Osteoblast (primary cell): ENCODE measurements at regions not wholly inside any gene's neighbourhood (a gene's known extent, or its start where the extent isn't known, plus 50 kb on each side); places are given as distances from the start of the nearest gene placed in this dataset.
A peak's percentile ranks its signal among the peaks of the same experiment; 100 is the strongest.

Experiments used
- DNase-seq: peaks from one replicate; pipeline ENCODE4 v3.0.0; 2011; ENCODE audit warnings: low spot score, mixed read lengths; ENCODE audit not compliant: insufficient read length; ENCODE audit errors: missing footprints
- H2AFZ ChIP-seq: 2 replicates; pipeline ENCODE4 v1.6.0; 2011; ENCODE audit warnings: mild to moderate bottlenecking, low read length
- H3K27ac ChIP-seq: 2 replicates; pipeline ENCODE4 v1.5.1; 2011; ENCODE audit warnings: mild to moderate bottlenecking, low read depth, low read length, moderate library complexity
- H3K27me3 ChIP-seq: 2 replicates; pipeline ENCODE4 v1.6.0; 2012; ENCODE audit warnings: mild to moderate bottlenecking, control low read depth, inconsistent platforms, low read length, moderate library complexity; ENCODE audit not compliant: insufficient read depth
- H3K36me3 ChIP-seq: 2 replicates; pipeline ENCODE4 v1.5.1; 2011; ENCODE audit warnings: mild to moderate bottlenecking, low read length, control low read depth, moderate library complexity; ENCODE audit not compliant: insufficient read depth
- H3K4me1 ChIP-seq: 2 replicates; pipeline ENCODE4 v1.5.1; 2011; ENCODE audit warnings: mild to moderate bottlenecking, low read length, control low read depth, moderate library complexity; ENCODE audit not compliant: insufficient read depth
- H3K4me2 ChIP-seq: 2 replicates; pipeline ENCODE4 v1.6.0; 2011; ENCODE audit warnings: mild to moderate bottlenecking, low read length; ENCODE audit not compliant: insufficient read depth
- H3K4me3 ChIP-seq: fragments of 200-600 bp; sonication (generic); 3 replicates; pipeline ENCODE4 v1.5.1; 2012; ENCODE audit warnings: mild to moderate bottlenecking, low read length, inconsistent platforms; ENCODE audit not compliant: insufficient read depth
- H3K79me2 ChIP-seq: 2 replicates; pipeline ENCODE4 v1.6.0; 2012; ENCODE audit warnings: mild to moderate bottlenecking, low read length, control low read depth, inconsistent platforms; ENCODE audit not compliant: insufficient read depth
- H3K9me3 ChIP-seq: 2 replicates; pipeline ENCODE4 v1.5.1; 2011; ENCODE audit warnings: low read depth, low read length, control low read depth
- H4K20me1 ChIP-seq: 2 replicates; pipeline ENCODE4 v1.6.0; 2012; ENCODE audit warnings: mild to moderate bottlenecking, low read length, control low read depth; ENCODE audit not compliant: insufficient read depth
- TF ChIP-seq, protein P1 (sequence below): IDR thresholded peaks from 2 replicates; pipeline ENCODE4 v1.5.1; 2011; ENCODE audit warnings: mild to moderate bottlenecking, low read depth, low read length, moderate library complexity; ENCODE audit errors: extremely low read depth

DNA sequence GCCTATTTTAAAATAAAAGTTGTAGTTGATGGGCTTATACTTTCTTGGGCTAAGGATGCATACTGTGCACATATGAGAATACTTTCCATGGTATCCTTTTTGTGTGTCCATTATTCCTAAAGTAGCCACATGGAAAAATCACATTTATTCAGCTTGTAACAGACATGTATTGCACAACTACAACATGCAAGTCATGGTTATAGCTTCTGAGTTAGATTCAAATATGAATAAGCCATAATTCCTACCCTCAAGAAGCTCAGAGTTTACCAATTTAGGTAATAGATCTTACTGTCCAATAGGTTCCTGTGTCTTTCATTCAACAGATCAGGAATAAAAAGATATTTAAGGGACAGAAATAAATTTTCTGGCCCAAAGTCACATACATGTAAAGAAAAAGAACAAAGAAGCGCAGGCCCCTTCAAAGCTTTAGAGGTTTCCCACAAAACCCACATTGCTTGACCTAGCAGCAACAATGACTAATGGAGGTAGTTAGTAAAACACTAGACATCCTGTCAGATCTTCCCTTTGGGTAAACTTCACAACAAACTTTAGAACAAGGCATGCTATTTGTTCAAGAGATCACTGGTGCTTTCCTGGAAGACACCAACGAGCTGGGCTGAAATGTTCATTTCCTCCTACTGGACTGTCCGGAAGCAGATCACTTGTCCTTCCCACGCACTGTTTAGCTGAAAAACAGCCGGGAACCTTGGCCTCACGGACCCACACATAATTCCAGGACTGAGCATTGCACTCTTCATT lies 78.4 kb upstream of the ITGA1 start:
- peak overlapping the region; percentile 26 for H3K27ac ChIP-seq
- H3K9me3 ChIP-seq: no peaks in the 10 kb centered on the region
- no peak for DNase-seq
- H4K20me1 ChIP-seq: no peaks in the 10 kb centered on the region
- no peaks in the 10 kb centered on the region for H3K79me2 ChIP-seq
- H3K36me3 ChIP-seq: no peaks in the 10 kb centered on the region
- peak overlapping the region; percentile 11 for H2AFZ ChIP-seq
- H3K4me1 ChIP-seq: peaks cover 29% of the 10 kb centered on the region
- H3K4me3 ChIP-seq: no peak overlapping the region
- TF ChIP-seq, protein P1, sequence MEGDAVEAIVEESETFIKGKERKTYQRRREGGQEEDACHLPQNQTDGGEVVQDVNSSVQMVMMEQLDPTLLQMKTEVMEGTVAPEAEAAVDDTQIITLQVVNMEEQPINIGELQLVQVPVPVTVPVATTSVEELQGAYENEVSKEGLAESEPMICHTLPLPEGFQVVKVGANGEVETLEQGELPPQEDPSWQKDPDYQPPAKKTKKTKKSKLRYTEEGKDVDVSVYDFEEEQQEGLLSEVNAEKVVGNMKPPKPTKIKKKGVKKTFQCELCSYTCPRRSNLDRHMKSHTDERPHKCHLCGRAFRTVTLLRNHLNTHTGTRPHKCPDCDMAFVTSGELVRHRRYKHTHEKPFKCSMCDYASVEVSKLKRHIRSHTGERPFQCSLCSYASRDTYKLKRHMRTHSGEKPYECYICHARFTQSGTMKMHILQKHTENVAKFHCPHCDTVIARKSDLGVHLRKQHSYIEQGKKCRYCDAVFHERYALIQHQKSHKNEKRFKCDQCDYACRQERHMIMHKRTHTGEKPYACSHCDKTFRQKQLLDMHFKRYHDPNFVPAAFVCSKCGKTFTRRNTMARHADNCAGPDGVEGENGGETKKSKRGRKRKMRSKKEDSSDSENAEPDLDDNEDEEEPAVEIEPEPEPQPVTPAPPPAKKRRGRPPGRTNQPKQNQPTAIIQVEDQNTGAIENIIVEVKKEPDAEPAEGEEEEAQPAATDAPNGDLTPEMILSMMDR: no peak
- no peaks in the 10 kb centered on the region for H3K27me3 ChIP-seq
- H3K4me2 ChIP-seq: no peak overlapping the region

DNA sequence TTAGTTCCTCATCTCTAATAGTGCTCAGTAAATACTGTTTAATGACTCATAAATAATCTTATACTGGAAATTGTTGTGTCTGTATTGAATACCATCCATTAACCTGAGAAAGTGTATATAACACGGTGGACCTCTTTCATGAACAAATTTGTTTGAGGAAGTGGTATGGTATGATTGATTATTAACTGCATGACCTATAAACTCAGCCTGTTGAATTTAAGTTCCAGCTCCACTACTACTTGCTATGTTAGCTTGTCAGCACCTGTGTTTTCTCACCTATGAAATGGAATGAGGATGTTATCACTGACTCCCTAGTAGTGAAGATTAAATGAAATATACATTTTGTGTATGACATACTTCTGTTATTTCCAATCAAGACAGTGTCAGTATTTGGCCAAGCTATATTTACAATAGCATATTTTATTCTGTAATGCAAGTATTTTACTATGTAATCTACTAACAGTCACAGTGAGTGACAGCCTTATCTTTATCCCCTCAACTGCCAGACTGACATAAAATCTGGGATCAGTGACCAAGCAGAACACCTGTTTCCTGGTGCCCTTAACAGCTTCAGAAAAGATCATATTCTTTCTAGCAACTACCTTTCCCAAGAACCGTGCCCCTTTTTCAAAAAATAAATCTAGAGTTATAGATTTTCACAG lies 77.3 kb upstream of the ITGA1 start:
- Histone ChIP-seq H4K20me1 (no peaks in the 10 kb centered on the region), H3K4me2 (no peak overlapping the region), H2AFZ (no peak overlapping the region), H3K4me1 (peaks cover 29% of the 10 kb centered on the region), H3K79me2 (no peaks in the 10 kb centered on the region), H3K9me3 (no peaks in the 10 kb centered on the region), H3K27me3 (no peaks in the 10 kb centered on the region), H3K27ac (no peak overlapping the region), H3K4me3 (no peak overlapping the region), H3K36me3 (no peaks in the 10 kb centered on the region)
- DNase-seq: no peak
- TF ChIP-seq, protein P1: no peak

DNA sequence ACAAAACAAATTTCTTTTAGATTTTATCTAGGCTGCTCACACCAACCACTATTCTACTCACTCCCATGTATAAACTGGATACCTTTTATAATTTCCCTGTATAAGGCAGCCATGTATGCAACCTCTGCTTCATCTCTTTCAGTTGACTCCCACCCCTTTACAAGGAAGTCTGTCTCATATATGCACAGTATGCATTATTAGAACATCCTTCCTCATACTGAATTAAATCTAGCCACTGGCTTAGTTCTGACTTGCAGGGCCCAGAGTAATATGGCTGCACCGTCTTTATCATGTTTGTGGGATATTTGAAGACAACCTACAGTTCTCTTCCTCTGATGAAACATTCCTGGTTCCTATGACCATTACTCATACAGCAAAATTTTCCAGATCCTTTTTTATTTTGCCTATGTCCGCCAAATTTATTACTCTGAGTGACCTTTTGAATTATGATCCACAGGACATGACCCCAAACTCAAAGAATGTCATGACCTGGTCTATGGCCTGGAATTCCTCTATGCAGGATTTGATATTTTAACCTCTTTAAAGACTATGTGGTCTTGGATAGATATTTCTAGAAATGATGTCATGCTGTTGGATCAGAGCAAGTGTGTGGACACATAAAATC lies 76.6 kb upstream of the ITGA1 start:
- no peaks in the 10 kb centered on the region for H3K27me3 ChIP-seq
- TF ChIP-seq, protein P1: no peak
- no peak overlapping the region for H2AFZ ChIP-seq
- H3K9me3 ChIP-seq: no peaks in the 10 kb centered on the region
- H3K36me3 ChIP-seq: no peaks in the 10 kb centered on the region
- no peak overlapping the region for H3K4me3 ChIP-seq
- no peaks in the 10 kb centered on the region for H3K79me2 ChIP-seq
- no peaks in the 10 kb centered on the region for H4K20me1 ChIP-seq
- no peak overlapping the region for H3K4me2 ChIP-seq
- H3K4me1 ChIP-seq: peaks cover 29% of the 10 kb centered on the region
- DNase-seq: no peak
- no peak overlapping the region for H3K27ac ChIP-seq

DNA sequence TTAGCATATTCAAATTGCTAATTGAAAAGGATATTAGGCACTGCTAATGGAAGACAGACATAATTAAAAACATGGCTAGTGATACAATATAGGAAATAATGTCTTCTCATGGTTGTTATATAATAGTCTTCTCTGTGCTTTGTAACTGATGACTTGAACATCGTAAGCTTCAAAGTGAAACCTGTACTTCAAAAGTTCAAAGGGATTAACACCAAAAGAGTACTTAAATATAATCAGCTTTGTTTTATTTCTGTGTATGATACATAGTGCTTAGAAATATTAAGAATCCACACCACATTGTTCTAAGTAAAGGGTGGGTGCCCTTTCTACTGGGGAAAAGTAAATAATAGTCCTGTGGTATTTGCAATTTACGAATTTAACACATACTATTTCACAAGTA lies 75.4 kb upstream of the ITGA1 start:
- H3K4me2 ChIP-seq: no peak overlapping the region
- H3K4me1 ChIP-seq: peaks cover 29% of the 10 kb centered on the region
- no peaks in the 10 kb centered on the region for H3K27me3 ChIP-seq
- H3K79me2 ChIP-seq: no peaks in the 10 kb centered on the region
- no peak overlapping the region for H3K27ac ChIP-seq
- no peaks in the 10 kb centered on the region for H3K36me3 ChIP-seq
- no peak overlapping the region for H2AFZ ChIP-seq
- TF ChIP-seq, protein P1: no peak
- H3K9me3 ChIP-seq: no peaks in the 10 kb centered on the region
- no peaks in the 10 kb centered on the region for H4K20me1 ChIP-seq
- DNase-seq: no peak
- no peak overlapping the region for H3K4me3 ChIP-seq
